ENCODE measurements at regions not wholly inside any gene's neighbourhood (a gene's known extent, or its start where the extent isn't known, plus 50 kb on each side); places are given as distances from the start of the nearest gene placed in this dataset.

DNA sequence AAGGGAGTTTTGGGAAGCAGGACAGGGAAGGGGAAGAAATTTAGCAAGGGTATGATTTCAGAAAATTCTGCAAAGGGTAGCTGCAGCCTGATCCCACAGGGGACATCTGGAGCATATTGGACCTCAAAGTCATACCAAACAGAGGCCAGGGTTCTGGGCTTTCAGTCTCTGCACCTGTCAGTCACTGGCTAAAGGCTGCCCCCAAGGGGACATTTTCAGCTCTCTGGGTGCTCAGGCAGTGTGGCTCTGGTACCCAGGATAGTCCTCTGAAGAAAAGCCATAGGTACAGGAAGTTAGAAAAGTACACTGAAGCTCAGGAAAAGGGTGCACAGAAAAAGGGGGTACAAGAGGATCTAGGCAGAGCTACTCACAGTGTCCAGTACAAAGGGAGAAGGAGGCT lies 149.2 kb downstream of the INSIG2 start (continued):
- TF ChIP-seq, protein P1, sequence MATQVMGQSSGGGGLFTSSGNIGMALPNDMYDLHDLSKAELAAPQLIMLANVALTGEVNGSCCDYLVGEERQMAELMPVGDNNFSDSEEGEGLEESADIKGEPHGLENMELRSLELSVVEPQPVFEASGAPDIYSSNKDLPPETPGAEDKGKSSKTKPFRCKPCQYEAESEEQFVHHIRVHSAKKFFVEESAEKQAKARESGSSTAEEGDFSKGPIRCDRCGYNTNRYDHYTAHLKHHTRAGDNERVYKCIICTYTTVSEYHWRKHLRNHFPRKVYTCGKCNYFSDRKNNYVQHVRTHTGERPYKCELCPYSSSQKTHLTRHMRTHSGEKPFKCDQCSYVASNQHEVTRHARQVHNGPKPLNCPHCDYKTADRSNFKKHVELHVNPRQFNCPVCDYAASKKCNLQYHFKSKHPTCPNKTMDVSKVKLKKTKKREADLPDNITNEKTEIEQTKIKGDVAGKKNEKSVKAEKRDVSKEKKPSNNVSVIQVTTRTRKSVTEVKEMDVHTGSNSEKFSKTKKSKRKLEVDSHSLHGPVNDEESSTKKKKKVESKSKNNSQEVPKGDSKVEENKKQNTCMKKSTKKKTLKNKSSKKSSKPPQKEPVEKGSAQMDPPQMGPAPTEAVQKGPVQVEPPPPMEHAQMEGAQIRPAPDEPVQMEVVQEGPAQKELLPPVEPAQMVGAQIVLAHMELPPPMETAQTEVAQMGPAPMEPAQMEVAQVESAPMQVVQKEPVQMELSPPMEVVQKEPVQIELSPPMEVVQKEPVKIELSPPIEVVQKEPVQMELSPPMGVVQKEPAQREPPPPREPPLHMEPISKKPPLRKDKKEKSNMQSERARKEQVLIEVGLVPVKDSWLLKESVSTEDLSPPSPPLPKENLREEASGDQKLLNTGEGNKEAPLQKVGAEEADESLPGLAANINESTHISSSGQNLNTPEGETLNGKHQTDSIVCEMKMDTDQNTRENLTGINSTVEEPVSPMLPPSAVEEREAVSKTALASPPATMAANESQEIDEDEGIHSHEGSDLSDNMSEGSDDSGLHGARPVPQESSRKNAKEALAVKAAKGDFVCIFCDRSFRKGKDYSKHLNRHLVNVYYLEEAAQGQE (IDR thresholded peaks at IDR 0.05), result no peak
- TF ChIP-seq CBX2 (IDR thresholded peaks at IDR 0.05; ENCODE audit: borderline replicate concordance, low read depth) (no peak), GATA3 (IDR thresholded peaks at IDR 0.05; ENCODE audit: borderline replicate concordance) (no peak), HDAC2 (IDR thresholded peaks at IDR 0.05) (no peak), RARB (CRISPR knock-in tag; IDR thresholded peaks at IDR 0.05) (no peak), NFE2L2 (conservative IDR thresholded peaks at IDR 0.05; ENCODE audit: low read length) (no peak), ZNF302 (CRISPR knock-in tag; IDR thresholded peaks at IDR 0.05) (no peak)
- TF ChIP-seq, protein P2, sequence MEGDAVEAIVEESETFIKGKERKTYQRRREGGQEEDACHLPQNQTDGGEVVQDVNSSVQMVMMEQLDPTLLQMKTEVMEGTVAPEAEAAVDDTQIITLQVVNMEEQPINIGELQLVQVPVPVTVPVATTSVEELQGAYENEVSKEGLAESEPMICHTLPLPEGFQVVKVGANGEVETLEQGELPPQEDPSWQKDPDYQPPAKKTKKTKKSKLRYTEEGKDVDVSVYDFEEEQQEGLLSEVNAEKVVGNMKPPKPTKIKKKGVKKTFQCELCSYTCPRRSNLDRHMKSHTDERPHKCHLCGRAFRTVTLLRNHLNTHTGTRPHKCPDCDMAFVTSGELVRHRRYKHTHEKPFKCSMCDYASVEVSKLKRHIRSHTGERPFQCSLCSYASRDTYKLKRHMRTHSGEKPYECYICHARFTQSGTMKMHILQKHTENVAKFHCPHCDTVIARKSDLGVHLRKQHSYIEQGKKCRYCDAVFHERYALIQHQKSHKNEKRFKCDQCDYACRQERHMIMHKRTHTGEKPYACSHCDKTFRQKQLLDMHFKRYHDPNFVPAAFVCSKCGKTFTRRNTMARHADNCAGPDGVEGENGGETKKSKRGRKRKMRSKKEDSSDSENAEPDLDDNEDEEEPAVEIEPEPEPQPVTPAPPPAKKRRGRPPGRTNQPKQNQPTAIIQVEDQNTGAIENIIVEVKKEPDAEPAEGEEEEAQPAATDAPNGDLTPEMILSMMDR (IDR thresholded peaks at IDR 0.05), result no peak

DNA sequence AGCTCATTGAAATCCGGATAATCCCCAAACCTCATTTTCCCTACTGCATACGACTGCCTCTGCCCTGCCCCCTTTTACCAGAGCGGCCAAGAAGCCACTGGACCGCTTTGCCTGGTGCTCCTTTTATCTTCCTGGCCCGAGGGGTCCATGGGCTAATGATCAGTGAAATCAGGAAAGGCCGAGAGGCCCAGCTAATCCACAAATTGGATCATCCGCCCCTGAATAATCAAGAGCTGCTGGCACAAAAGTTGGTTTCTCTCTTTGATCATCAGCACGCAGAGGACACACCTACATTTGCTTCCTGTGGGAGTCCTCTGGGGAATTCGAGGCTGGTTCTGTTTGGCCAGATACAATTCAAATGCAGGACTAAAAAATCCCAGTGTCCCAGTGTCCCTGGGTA lies 144.5 kb downstream of the INSIG2 start:
- CTCF ChIA-PET, result no interaction called here
- FAIRE-seq (no peak), ATAC-seq (no peak), DNase-seq (ENCODE audit: low read depth in 1 of 2, low spot score in 1 of 2) (no peak)
- POLR2A ChIA-PET, result no interaction called here
- no peak overlapping the region for H3K4me3 ChIP-seq
- H3K4me2 ChIP-seq, result no peak overlapping the region
- H3K4me1 ChIP-seq, result no peaks in the 10 kb centered on the region
- H3K9me3 ChIP-seq, result no peaks in the 10 kb centered on the region
- H3K27ac ChIP-seq, result no peak overlapping the region
- TF ChIP-seq POLR2A (IDR thresholded peaks at IDR 0.05; ENCODE audit: low read length), result no peak
- TF ChIP-seq GATA3 (IDR thresholded peaks at IDR 0.05; ENCODE audit: borderline replicate concordance), result no peak
- TF ChIP-seq, protein P3, sequence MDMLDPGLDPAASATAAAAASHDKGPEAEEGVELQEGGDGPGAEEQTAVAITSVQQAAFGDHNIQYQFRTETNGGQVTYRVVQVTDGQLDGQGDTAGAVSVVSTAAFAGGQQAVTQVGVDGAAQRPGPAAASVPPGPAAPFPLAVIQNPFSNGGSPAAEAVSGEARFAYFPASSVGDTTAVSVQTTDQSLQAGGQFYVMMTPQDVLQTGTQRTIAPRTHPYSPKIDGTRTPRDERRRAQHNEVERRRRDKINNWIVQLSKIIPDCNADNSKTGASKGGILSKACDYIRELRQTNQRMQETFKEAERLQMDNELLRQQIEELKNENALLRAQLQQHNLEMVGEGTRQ (IDR thresholded peaks at IDR 0.05), result no peak
- TF ChIP-seq ZNF302 (CRISPR knock-in tag; IDR thresholded peaks at IDR 0.05), result no peak
- TF ChIP-seq RARB (CRISPR knock-in tag; IDR thresholded peaks at IDR 0.05), result no peak
- TF ChIP-seq FOXS1 (CRISPR knock-in tag; IDR thresholded peaks at IDR 0.05), result no peak
- TF ChIP-seq, protein P2 (IDR thresholded peaks at IDR 0.05), result no peak
- TF ChIP-seq FOSL2 (IDR thresholded peaks at IDR 0.05), result no peak
- no peak for TF ChIP-seq FOSL2 (CRISPR knock-in tag; IDR thresholded peaks at IDR 0.05)
- TF ChIP-seq, protein P4, sequence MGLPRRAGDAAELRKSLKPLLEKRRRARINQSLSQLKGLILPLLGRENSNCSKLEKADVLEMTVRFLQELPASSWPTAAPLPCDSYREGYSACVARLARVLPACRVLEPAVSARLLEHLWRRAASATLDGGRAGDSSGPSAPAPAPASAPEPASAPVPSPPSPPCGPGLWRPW (IDR thresholded peaks at IDR 0.05), result no peak
- no peak for TF ChIP-seq MYC (IDR thresholded peaks at IDR 0.05; ENCODE audit: borderline replicate concordance, low read length)
- TF ChIP-seq SREBF2 (IDR thresholded peaks at IDR 0.05), result no peak
- TF ChIP-seq HOXA7 (CRISPR knock-in tag; IDR thresholded peaks at IDR 0.05), result no peak
- no peak for TF ChIP-seq CBX2 (IDR thresholded peaks at IDR 0.05; ENCODE audit: borderline replicate concordance, low read depth)
- TF ChIP-seq JUNB (IDR thresholded peaks at IDR 0.05), result no peak
- no peak for TF ChIP-seq EHF (CRISPR knock-in tag; IDR thresholded peaks at IDR 0.05)
- no peak for TF ChIP-seq PHF8 (IDR thresholded peaks at IDR 0.05; ENCODE audit: borderline replicate concordance, low read depth)
- 21% methylated on average over 8 of the region's 9 CpGs for WGBS (ENCODE audit: missing lambda C conversion rate)
